ENCODE measurements at regions not wholly inside any gene's neighbourhood (a gene's known extent, or its start where the extent isn't known, plus 50 kb on each side); places are given as distances from the start of the nearest gene placed in this dataset.

DNA sequence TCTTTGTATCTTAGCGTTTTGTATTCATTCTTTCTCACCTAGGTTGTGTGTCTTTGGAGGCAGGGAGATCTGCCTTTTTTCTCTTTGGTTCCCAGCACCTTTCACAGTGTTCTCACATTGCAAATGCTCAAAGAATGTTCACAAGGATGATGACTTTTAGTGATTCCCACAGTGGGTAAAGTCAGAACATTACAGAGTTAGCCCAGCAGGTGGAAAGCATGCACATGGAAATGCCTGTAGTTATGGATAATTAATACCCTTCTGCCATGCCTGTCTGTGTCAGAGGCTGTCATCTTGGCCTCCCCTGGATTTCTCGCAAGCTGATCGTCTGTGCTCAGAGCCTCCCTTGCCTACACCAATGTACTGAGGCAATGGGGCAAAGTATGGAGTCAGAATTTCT, 458.9 kb downstream of the LMO4 start:
- TF ChIP-seq, protein P1, sequence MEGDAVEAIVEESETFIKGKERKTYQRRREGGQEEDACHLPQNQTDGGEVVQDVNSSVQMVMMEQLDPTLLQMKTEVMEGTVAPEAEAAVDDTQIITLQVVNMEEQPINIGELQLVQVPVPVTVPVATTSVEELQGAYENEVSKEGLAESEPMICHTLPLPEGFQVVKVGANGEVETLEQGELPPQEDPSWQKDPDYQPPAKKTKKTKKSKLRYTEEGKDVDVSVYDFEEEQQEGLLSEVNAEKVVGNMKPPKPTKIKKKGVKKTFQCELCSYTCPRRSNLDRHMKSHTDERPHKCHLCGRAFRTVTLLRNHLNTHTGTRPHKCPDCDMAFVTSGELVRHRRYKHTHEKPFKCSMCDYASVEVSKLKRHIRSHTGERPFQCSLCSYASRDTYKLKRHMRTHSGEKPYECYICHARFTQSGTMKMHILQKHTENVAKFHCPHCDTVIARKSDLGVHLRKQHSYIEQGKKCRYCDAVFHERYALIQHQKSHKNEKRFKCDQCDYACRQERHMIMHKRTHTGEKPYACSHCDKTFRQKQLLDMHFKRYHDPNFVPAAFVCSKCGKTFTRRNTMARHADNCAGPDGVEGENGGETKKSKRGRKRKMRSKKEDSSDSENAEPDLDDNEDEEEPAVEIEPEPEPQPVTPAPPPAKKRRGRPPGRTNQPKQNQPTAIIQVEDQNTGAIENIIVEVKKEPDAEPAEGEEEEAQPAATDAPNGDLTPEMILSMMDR (IDR thresholded peaks at IDR 0.05): 0 out of 2 replicates have a peak, but pooled peaks have one; percentile 7
- TF ChIP-seq POLR2AphosphoS5 (IDR thresholded peaks at IDR 0.05; ENCODE audit: low read depth, low read length) (no peak), TCF7L2 (IDR thresholded peaks at IDR 0.05; ENCODE audit: low read depth, low read length) (no peak)
- TF ChIP-seq, protein P2, sequence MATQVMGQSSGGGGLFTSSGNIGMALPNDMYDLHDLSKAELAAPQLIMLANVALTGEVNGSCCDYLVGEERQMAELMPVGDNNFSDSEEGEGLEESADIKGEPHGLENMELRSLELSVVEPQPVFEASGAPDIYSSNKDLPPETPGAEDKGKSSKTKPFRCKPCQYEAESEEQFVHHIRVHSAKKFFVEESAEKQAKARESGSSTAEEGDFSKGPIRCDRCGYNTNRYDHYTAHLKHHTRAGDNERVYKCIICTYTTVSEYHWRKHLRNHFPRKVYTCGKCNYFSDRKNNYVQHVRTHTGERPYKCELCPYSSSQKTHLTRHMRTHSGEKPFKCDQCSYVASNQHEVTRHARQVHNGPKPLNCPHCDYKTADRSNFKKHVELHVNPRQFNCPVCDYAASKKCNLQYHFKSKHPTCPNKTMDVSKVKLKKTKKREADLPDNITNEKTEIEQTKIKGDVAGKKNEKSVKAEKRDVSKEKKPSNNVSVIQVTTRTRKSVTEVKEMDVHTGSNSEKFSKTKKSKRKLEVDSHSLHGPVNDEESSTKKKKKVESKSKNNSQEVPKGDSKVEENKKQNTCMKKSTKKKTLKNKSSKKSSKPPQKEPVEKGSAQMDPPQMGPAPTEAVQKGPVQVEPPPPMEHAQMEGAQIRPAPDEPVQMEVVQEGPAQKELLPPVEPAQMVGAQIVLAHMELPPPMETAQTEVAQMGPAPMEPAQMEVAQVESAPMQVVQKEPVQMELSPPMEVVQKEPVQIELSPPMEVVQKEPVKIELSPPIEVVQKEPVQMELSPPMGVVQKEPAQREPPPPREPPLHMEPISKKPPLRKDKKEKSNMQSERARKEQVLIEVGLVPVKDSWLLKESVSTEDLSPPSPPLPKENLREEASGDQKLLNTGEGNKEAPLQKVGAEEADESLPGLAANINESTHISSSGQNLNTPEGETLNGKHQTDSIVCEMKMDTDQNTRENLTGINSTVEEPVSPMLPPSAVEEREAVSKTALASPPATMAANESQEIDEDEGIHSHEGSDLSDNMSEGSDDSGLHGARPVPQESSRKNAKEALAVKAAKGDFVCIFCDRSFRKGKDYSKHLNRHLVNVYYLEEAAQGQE (IDR thresholded peaks at IDR 0.05; ENCODE audit: insufficient read depth in 1 of 2, low read depth in 2 of 2, low read length in 1 of 2): no peak

Data from Panc1 (cell line).